Loucy (cell line): ENCODE measurements at regions not wholly inside any gene's neighbourhood (a gene's known extent, or its start where the extent isn't known, plus 50 kb on each side); places are given as distances from the start of the nearest gene placed in this dataset.

ENCODE experiments used
- EZH2phosphoT487 ChIP-seq: fragments of 200-600 bp; IDR thresholded peaks from 2 replicates; pipeline ENCODE4 v1.6.1; 2018; ENCODE audit warnings: antibody characterized with exemption, mild to moderate bottlenecking, moderate library complexity, borderline replicate concordance
- TF ChIP-seq, protein P1 (sequence below): fragments of 200-600 bp; sonication (generic); conservative IDR thresholded peaks from 2 replicates; pipeline ENCODE4 v1.5.1; 2014; ENCODE audit warnings: mild to moderate bottlenecking, antibody characterized with exemption, low read length

- TF ChIP-seq, protein P1, sequence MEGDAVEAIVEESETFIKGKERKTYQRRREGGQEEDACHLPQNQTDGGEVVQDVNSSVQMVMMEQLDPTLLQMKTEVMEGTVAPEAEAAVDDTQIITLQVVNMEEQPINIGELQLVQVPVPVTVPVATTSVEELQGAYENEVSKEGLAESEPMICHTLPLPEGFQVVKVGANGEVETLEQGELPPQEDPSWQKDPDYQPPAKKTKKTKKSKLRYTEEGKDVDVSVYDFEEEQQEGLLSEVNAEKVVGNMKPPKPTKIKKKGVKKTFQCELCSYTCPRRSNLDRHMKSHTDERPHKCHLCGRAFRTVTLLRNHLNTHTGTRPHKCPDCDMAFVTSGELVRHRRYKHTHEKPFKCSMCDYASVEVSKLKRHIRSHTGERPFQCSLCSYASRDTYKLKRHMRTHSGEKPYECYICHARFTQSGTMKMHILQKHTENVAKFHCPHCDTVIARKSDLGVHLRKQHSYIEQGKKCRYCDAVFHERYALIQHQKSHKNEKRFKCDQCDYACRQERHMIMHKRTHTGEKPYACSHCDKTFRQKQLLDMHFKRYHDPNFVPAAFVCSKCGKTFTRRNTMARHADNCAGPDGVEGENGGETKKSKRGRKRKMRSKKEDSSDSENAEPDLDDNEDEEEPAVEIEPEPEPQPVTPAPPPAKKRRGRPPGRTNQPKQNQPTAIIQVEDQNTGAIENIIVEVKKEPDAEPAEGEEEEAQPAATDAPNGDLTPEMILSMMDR: no peak
- no peak for TF ChIP-seq EZH2phosphoT487
Observed at GRCh38 chr9:13755551-13755950, 476.1 kb upstream of the MPDZ start.
